Epithelial cell of proximal tubule (primary cell): ENCODE measurements at regions not wholly inside any gene's neighbourhood (a gene's known extent, or its start where the extent isn't known, plus 50 kb on each side); places are given as distances from the start of the nearest gene placed in this dataset.

Experiments used
- DNase-seq: peaks from one replicate; pipeline ENCODE4 v3.0.0-alpha.2; 2011; ENCODE audit warnings: low read depth
- H3K4me3 ChIP-seq: 2 replicates; pipeline ENCODE4 v1.5.1; 2011; ENCODE audit warnings: low read depth, mild to moderate bottlenecking, low read length
- TF ChIP-seq, protein P1 (sequence below): conservative IDR thresholded peaks from 2 replicates; pipeline ENCODE4 v1.5.1; 2012; ENCODE audit warnings: low read depth, mild to moderate bottlenecking, low read length

DNA sequence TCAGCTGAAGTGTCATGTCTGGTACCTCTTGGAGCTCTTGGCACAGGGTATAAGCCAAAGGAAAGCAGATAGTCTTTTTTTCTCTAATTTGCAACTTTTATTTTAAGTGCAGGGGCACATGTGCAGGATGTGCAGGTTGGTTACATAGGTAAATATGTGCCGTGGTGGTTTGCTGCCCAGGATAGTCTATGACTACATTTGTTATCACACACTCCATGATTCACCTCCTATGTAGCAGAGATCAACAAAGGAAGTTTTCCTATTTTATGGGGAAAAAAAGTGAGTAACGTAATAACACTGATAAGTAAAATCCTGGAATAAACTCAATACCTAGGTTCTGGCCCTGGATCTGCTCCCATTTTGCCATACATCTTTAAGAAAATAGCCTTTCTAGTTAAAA, 234.6 kb downstream of the CAAP1 start:
- TF ChIP-seq, protein P1, sequence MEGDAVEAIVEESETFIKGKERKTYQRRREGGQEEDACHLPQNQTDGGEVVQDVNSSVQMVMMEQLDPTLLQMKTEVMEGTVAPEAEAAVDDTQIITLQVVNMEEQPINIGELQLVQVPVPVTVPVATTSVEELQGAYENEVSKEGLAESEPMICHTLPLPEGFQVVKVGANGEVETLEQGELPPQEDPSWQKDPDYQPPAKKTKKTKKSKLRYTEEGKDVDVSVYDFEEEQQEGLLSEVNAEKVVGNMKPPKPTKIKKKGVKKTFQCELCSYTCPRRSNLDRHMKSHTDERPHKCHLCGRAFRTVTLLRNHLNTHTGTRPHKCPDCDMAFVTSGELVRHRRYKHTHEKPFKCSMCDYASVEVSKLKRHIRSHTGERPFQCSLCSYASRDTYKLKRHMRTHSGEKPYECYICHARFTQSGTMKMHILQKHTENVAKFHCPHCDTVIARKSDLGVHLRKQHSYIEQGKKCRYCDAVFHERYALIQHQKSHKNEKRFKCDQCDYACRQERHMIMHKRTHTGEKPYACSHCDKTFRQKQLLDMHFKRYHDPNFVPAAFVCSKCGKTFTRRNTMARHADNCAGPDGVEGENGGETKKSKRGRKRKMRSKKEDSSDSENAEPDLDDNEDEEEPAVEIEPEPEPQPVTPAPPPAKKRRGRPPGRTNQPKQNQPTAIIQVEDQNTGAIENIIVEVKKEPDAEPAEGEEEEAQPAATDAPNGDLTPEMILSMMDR = no peak
- no peak for DNase-seq
- no peak overlapping the region for H3K4me3 ChIP-seq

GRCh38 chr9:26656003-26656870, 236.4 kb downstream of the CAAP1 start:
- TF ChIP-seq, protein P1 = peak; percentile 64
- no peak for DNase-seq
- no peak overlapping the region for H3K4me3 ChIP-seq

DNA sequence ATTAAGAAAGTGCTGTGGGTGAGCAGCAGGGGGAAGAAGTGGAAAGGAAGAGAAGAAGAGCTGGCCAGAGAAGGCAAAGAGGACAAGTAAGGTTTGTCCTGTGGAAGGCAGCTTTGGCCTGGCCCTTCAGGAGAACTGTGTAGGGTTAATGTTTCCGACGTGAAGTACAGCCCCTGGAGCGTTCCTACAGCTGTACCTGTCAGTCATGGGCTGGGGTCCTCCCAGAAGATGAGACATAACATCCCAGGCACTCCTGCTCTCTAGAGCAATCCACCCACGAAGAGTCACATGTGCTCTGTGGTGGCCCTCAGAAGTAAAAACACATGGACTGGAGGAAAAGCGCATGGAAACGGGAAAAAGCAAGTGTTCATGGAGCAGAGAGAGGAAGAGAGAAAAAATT, 237.4 kb downstream of the CAAP1 start:
- DNase-seq = no peak
- H3K4me3 ChIP-seq = no peak overlapping the region
- TF ChIP-seq, protein P1 = no peak

DNA sequence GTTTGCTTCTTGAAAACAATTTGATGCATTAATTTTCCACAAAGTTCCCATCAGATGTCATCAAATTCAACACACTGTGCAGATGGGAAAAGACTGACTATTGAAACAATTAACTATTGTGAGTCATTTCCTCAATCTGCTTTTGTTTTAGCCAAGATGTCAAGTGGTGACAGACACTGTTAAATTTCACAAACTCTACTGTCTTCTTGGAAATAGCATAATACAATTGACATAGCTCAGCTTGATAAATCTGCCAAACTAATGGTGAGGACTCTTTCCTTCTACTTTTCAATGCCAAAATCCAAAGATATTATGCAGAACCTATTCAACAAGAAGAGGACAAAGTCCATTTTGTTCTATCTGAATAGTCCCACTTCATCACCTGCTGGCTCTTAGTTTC, 242.3 kb downstream of the CAAP1 start:
- no peak for DNase-seq
- H3K4me3 ChIP-seq = no peak overlapping the region
- TF ChIP-seq, protein P1 = no peak

GRCh38 chr9:26643826-26644225, 248.8 kb downstream of the CAAP1 start:
- TF ChIP-seq, protein P1 = no peak
- DNase-seq = no peak

DNA sequence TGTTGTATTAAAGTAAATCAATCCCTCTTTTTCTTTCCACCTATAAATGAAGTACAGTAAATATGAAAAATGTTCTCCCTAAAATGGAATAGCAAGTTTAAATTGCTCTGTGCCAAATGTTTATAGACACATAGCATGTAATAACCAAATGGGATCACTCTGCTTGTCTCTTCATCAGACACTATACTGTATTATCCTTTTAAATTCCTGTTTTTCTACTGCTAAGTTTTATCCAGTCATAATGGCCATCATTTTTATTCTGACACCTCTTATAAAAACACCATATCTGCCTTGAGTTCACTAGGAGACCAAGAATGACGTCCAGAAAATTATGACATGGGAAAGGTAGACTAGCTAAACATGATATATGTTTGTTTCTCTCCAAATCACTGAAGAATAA, 252.8 kb downstream of the CAAP1 start:
- no peak for DNase-seq
- TF ChIP-seq, protein P1 = no peak
- H3K4me3 ChIP-seq = no peak overlapping the region

More at GRCh38 chr9:26643826-26644225, 248.8 kb downstream of the CAAP1 start:
- no peak overlapping the region for H3K4me3 ChIP-seq

DNA sequence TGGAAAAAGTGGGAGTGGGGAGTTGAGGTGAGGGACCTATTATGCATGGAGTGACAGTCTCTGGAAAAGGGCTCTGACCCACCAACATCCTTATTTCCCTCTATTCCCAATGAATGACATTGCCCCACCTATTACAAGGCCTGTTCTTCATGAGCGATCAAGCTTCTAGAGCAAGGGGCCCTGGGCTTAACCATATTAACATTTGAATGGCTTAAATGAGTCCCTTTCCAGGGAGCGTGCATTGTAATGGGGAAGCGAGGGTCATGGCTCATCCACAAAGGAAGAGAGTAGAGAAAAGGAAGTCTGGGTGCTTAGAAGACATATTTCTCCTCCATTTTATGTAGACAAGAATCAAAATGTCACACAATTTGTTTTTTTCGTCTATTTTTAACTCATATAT, 255.5 kb downstream of the CAAP1 start:
- H3K4me3 ChIP-seq = no peak overlapping the region
- DNase-seq = no peak
- TF ChIP-seq, protein P1 = no peak
